ENCODE measurements at regions not wholly inside any gene's neighbourhood (a gene's known extent, or its start where the extent isn't known, plus 50 kb on each side); places are given as distances from the start of the nearest gene placed in this dataset.

DNA sequence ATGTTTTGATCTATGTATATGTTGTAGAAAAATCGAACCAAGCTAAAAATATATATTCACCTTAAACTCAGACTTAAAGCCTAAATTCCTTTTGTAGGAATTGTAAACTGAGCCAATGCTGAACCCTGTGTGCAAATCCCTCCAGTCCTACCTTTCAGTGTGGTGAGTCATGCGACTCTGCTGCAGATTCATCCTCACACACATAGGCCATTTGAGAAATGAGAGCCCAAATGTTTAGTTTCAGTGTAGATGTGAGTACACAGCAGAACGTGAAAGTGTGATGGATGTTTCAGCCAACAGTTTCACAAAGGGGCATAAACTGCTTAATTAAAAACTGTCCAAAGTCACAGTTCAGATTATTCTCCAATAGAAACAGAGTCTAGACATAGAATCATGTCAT, 193.2 kb downstream of the CDH19 start (continued):
- TF ChIP-seq, protein P1, sequence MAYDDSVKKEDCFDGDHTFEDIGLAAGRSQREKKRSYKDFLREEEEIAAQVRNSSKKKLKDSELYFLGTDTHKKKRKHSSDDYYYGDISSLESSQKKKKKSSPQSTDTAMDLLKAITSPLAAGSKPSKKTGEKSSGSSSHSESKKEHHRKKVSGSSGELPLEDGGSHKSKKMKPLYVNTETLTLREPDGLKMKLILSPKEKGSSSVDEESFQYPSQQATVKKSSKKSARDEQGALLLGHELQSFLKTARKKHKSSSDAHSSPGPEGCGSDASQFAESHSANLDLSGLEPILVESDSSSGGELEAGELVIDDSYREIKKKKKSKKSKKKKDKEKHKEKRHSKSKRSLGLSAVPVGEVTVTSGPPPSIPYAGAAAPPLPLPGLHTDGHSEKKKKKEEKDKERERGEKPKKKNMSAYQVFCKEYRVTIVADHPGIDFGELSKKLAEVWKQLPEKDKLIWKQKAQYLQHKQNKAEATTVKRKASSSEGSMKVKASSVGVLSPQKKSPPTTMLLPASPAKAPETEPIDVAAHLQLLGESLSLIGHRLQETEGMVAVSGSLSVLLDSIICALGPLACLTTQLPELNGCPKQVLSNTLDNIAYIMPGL (CRISPR knock-in tag; IDR thresholded peaks at IDR 0.05): no peak
- TF ChIP-seq ZNF423 (CRISPR knock-in tag; IDR thresholded peaks at IDR 0.05) (no peak), SMAD4 (CRISPR knock-in tag; IDR thresholded peaks at IDR 0.05) (no peak), ZNF317 (CRISPR knock-in tag; IDR thresholded peaks at IDR 0.05; ENCODE audit: borderline replicate concordance, low read depth) (no peak), ZNF396 (CRISPR knock-in tag; IDR thresholded peaks at IDR 0.05; ENCODE audit: borderline replicate concordance) (no peak)

DNA sequence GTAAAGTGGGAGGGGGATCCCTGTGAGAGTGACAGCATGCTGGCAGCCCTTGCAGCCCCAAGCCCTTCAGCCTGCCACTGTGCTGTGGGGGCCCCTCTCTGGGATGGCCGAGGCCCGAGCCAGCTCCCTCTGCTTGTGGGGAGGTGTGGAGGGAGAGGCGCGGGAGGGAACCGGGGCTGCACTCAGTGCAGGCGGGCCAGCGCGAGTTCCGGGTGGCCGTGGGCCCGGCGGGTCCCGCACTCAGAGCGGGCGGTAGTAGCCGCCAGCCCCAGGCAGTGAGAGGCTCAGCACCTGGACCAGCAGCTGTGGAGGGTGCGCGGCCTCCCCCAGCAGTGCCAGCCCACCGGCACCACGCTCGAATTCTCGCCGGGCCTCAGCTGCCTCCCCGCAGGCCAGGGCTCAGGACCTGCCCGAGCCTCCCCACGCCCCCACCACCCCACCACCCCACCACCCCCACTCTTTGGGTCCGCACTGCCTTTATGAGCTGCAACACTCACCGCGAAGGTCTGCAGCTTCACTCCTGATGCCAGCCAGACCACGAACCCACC, 208.1 kb downstream of the CDH19 start:
- H3K4me3 Mint-ChIP-seq: no peak overlapping the region
- no peak overlapping the region for H3K27ac Mint-ChIP-seq
- POLR2A ChIA-PET: no interaction called here
- ATAC-seq (no peak), DNase-seq (ENCODE audit: low spot score) (no peak)
- H3K9me3 Mint-ChIP-seq: peaks cover 40% of the 10 kb centered on the region
- CTCF ChIA-PET: no interaction called here
- no peaks in the 10 kb centered on the region for H3K4me1 Mint-ChIP-seq
- no peaks in the 10 kb centered on the region for H3K27me3 Mint-ChIP-seq (ENCODE audit: low read depth)
- TF ChIP-seq TEAD1 (CRISPR knock-in tag; IDR thresholded peaks at IDR 0.05): no peak
- TF ChIP-seq, protein P2, sequence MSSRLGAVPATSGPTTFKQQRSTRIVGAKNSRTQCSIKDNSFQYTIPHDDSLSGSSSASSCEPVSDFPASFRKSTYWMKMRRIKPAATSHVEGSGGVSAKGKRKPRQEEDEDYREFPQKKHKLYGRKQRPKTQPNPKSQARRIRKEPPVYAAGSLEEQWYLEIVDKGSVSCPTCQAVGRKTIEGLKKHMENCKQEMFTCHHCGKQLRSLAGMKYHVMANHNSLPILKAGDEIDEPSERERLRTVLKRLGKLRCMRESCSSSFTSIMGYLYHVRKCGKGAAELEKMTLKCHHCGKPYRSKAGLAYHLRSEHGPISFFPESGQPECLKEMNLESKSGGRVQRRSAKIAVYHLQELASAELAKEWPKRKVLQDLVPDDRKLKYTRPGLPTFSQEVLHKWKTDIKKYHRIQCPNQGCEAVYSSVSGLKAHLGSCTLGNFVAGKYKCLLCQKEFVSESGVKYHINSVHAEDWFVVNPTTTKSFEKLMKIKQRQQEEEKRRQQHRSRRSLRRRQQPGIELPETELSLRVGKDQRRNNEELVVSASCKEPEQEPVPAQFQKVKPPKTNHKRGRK (CRISPR knock-in tag; IDR thresholded peaks at IDR 0.05; ENCODE audit: borderline replicate concordance): no peak
- TF ChIP-seq ZNF121 (CRISPR knock-in tag; IDR thresholded peaks at IDR 0.05): no peak
- no peak for TF ChIP-seq GTF2I (CRISPR knock-in tag; conservative IDR thresholded peaks at IDR 0.05)
- TF ChIP-seq, protein P3, sequence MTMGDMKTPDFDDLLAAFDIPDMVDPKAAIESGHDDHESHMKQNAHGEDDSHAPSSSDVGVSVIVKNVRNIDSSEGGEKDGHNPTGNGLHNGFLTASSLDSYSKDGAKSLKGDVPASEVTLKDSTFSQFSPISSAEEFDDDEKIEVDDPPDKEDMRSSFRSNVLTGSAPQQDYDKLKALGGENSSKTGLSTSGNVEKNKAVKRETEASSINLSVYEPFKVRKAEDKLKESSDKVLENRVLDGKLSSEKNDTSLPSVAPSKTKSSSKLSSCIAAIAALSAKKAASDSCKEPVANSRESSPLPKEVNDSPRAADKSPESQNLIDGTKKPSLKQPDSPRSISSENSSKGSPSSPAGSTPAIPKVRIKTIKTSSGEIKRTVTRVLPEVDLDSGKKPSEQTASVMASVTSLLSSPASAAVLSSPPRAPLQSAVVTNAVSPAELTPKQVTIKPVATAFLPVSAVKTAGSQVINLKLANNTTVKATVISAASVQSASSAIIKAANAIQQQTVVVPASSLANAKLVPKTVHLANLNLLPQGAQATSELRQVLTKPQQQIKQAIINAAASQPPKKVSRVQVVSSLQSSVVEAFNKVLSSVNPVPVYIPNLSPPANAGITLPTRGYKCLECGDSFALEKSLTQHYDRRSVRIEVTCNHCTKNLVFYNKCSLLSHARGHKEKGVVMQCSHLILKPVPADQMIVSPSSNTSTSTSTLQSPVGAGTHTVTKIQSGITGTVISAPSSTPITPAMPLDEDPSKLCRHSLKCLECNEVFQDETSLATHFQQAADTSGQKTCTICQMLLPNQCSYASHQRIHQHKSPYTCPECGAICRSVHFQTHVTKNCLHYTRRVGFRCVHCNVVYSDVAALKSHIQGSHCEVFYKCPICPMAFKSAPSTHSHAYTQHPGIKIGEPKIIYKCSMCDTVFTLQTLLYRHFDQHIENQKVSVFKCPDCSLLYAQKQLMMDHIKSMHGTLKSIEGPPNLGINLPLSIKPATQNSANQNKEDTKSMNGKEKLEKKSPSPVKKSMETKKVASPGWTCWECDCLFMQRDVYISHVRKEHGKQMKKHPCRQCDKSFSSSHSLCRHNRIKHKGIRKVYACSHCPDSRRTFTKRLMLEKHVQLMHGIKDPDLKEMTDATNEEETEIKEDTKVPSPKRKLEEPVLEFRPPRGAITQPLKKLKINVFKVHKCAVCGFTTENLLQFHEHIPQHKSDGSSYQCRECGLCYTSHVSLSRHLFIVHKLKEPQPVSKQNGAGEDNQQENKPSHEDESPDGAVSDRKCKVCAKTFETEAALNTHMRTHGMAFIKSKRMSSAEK (CRISPR knock-in tag; IDR thresholded peaks at IDR 0.05; ENCODE audit: borderline replicate concordance): no peak
- TF ChIP-seq SMAD4 (CRISPR knock-in tag; IDR thresholded peaks at IDR 0.05): no peak
- TF ChIP-seq, protein P4, sequence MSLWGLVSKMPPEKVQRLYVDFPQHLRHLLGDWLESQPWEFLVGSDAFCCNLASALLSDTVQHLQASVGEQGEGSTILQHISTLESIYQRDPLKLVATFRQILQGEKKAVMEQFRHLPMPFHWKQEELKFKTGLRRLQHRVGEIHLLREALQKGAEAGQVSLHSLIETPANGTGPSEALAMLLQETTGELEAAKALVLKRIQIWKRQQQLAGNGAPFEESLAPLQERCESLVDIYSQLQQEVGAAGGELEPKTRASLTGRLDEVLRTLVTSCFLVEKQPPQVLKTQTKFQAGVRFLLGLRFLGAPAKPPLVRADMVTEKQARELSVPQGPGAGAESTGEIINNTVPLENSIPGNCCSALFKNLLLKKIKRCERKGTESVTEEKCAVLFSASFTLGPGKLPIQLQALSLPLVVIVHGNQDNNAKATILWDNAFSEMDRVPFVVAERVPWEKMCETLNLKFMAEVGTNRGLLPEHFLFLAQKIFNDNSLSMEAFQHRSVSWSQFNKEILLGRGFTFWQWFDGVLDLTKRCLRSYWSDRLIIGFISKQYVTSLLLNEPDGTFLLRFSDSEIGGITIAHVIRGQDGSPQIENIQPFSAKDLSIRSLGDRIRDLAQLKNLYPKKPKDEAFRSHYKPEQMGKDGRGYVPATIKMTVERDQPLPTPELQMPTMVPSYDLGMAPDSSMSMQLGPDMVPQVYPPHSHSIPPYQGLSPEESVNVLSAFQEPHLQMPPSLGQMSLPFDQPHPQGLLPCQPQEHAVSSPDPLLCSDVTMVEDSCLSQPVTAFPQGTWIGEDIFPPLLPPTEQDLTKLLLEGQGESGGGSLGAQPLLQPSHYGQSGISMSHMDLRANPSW (CRISPR knock-in tag; conservative IDR thresholded peaks at IDR 0.05; ENCODE audit: low read depth): no peak
- TF ChIP-seq EMX1 (CRISPR knock-in tag; IDR thresholded peaks at IDR 0.05): no peak
- TF ChIP-seq, protein P5, sequence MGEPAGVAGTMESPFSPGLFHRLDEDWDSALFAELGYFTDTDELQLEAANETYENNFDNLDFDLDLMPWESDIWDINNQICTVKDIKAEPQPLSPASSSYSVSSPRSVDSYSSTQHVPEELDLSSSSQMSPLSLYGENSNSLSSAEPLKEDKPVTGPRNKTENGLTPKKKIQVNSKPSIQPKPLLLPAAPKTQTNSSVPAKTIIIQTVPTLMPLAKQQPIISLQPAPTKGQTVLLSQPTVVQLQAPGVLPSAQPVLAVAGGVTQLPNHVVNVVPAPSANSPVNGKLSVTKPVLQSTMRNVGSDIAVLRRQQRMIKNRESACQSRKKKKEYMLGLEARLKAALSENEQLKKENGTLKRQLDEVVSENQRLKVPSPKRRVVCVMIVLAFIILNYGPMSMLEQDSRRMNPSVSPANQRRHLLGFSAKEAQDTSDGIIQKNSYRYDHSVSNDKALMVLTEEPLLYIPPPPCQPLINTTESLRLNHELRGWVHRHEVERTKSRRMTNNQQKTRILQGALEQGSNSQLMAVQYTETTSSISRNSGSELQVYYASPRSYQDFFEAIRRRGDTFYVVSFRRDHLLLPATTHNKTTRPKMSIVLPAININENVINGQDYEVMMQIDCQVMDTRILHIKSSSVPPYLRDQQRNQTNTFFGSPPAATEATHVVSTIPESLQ (CRISPR knock-in tag; IDR thresholded peaks at IDR 0.05): no peak
- no peak for TF ChIP-seq ESRRA (CRISPR knock-in tag; IDR thresholded peaks at IDR 0.05; ENCODE audit: borderline replicate concordance)
- no peak for TF ChIP-seq PRRX2 (CRISPR knock-in tag; IDR thresholded peaks at IDR 0.05)
- peaks cover 28% of the 10 kb centered on the region for H3K36me3 Mint-ChIP-seq

Measured in WTC11 (cell line).